ENCODE measurements at regions not wholly inside any gene's neighbourhood (a gene's known extent, or its start where the extent isn't known, plus 50 kb on each side); places are given as distances from the start of the nearest gene placed in this dataset.

DNA sequence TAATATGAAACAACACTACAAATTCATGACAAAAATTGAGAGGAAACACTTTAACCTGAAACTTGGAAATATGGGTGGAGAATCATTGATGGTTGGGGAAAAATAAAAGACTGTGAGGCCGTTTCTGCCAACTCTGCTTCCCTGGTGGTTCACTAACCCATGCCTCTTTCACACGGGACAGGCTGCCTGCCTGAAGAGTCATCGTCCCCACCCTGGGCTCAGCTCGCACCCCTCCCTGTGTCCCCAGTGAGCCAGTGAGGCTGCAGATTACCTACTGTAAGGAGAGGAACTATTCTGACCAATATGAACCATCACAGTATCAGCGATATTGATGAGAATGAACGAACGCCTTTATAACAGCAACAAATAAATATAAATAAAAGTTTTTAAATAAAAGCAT is 357.8 kb upstream of the CDH20 start:
- no peaks in the 10 kb centered on the region for H3K4me1 ChIP-seq
- 45 to 61% methylated on average over 7 of the region's 7 CpGs for WGBS, 2 donors
- no peaks in the 10 kb centered on the region for H3K27me3 ChIP-seq
- TF ChIP-seq, protein P1, sequence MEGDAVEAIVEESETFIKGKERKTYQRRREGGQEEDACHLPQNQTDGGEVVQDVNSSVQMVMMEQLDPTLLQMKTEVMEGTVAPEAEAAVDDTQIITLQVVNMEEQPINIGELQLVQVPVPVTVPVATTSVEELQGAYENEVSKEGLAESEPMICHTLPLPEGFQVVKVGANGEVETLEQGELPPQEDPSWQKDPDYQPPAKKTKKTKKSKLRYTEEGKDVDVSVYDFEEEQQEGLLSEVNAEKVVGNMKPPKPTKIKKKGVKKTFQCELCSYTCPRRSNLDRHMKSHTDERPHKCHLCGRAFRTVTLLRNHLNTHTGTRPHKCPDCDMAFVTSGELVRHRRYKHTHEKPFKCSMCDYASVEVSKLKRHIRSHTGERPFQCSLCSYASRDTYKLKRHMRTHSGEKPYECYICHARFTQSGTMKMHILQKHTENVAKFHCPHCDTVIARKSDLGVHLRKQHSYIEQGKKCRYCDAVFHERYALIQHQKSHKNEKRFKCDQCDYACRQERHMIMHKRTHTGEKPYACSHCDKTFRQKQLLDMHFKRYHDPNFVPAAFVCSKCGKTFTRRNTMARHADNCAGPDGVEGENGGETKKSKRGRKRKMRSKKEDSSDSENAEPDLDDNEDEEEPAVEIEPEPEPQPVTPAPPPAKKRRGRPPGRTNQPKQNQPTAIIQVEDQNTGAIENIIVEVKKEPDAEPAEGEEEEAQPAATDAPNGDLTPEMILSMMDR (IDR thresholded peaks at IDR 0.05): no peak
- TF ChIP-seq POLR2A (IDR thresholded peaks at IDR 0.05): no peak
- H3K27ac ChIP-seq: no peak overlapping the region
- ATAC-seq (no peak), DNase-seq (no peak)
- no peaks in the 10 kb centered on the region for H3K9me3 ChIP-seq
- H3K4me3 ChIP-seq: no peak overlapping the region
- intact Hi-C loops (cut with DNase I): no loop called here
- no peaks in the 10 kb centered on the region for H3K36me3 ChIP-seq (replicated peaks in 1 of 2; ENCODE audit: insufficient read depth in 1 of 2, low read depth in 2 of 2)

DNA sequence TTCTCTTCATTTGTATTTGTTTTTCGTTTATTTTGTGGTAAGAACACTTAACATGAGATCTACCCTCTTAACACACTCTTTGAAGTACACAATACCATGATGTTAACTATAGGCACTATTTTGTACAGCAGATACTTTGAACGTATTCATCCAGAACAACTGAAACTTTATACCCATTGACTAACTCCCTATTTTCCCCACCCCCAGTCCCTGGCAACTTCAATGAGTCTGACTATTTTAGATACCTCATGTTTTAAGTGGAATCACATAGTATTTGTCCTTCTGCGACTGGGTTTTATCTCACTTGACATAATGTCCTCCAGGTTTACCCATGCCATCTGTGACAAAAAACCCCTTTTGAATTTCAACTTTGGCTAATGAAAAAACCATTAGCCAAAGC is 356.3 kb upstream of the CDH20 start:
- intact Hi-C loops (cut with DNase I): no loop called here
- WGBS, 2 donors: 52 to 56% methylated on average over 3 of the region's 3 CpGs
- no peak overlapping the region for H3K4me3 ChIP-seq
- H3K36me3 ChIP-seq (replicated peaks in 1 of 2; ENCODE audit: insufficient read depth in 1 of 2, low read depth in 2 of 2): no peaks in the 10 kb centered on the region
- H3K9me3 ChIP-seq: no peaks in the 10 kb centered on the region
- H3K27me3 ChIP-seq: no peaks in the 10 kb centered on the region
- no peak for ATAC-seq
- H3K27ac ChIP-seq: no peak overlapping the region
- DNase-seq: no peak
- TF ChIP-seq POLR2A (IDR thresholded peaks at IDR 0.05): no peak
- TF ChIP-seq, protein P1 (IDR thresholded peaks at IDR 0.05): no peak
- no peaks in the 10 kb centered on the region for H3K4me1 ChIP-seq

GRCh38 chr18:60978338-60978737 is 354.9 kb upstream of the CDH20 start:
- Histone ChIP-seq H3K4me1 (no peaks in the 10 kb centered on the region), H3K27me3 (no peaks in the 10 kb centered on the region), H3K36me3 (replicated peaks in 1 of 2; ENCODE audit: insufficient read depth in 1 of 2, low read depth in 2 of 2) (no peaks in the 10 kb centered on the region), H3K9me3 (no peaks in the 10 kb centered on the region), H3K4me3 (no peak overlapping the region), H3K27ac (no peak overlapping the region)
- DNase-seq (no peak), ATAC-seq (no peak)
- WGBS, 2 donors: 28 to 36% methylated on average over 6 of the region's 6 CpGs
- intact Hi-C loops (cut with DNase I): no loop called here
- TF ChIP-seq, protein P1 (IDR thresholded peaks at IDR 0.05): no peak
- TF ChIP-seq POLR2A (IDR thresholded peaks at IDR 0.05): no peak

DNA sequence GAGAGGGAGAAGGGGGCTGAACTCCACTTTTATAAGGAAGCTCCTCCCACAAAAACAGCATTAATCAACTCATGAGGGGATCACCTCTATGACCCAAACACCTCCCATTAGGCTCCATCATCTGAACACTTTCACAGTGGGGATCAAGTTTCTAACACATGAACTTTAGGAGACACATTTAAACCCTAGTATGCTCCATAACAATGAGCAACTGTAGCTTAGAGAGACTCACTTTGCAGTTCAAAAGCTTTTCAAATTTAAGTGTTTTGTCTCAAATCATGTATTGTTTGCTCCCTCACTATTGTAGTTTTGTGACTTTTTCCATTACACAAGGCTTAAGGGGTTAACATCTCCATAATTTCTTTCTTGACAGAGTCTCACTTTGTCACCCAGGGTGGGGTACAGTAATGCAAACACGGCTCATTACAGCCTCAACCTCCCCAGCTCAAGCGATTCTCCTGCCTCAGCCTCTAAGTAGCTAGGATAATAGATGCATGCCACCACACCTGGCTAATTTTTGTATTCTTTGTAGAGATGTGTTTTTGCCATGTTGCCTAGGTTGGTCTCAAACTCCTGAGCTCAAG is 352.7 kb upstream of the CDH20 start:
- TF ChIP-seq, protein P1 (IDR thresholded peaks at IDR 0.05): no peak
- TF ChIP-seq POLR2A (IDR thresholded peaks at IDR 0.05): no peak
- ATAC-seq (no peak), DNase-seq (no peak)
- no peak overlapping the region for H3K4me3 ChIP-seq
- intact Hi-C loops (cut with DNase I): no loop called here
- no peaks in the 10 kb centered on the region for H3K4me1 ChIP-seq
- 58 to 63% methylated on average over 2 of the region's 2 CpGs for WGBS, 2 donors
- H3K27me3 ChIP-seq: no peaks in the 10 kb centered on the region
- no peaks in the 10 kb centered on the region for H3K36me3 ChIP-seq (replicated peaks in 1 of 2; ENCODE audit: insufficient read depth in 1 of 2, low read depth in 2 of 2)
- no peaks in the 10 kb centered on the region for H3K9me3 ChIP-seq
- H3K27ac ChIP-seq: no peak overlapping the region

GRCh38 chr18:60981682-60982328 is 351.4 kb upstream of the CDH20 start:
- no peak for DNase-seq
- Histone ChIP-seq H3K27me3 (no peaks in the 10 kb centered on the region), H3K9me3 (no peaks in the 10 kb centered on the region), H3K4me3 (no peak overlapping the region), H3K36me3 (replicated peaks in 1 of 2; ENCODE audit: insufficient read depth in 1 of 2, low read depth in 2 of 2) (no peaks in the 10 kb centered on the region), H3K27ac (no peak overlapping the region), H3K4me1 (no peaks in the 10 kb centered on the region)
- WGBS, 2 donors: 59 to 69% methylated on average over 3 of the region's 3 CpGs
- TF ChIP-seq, protein P1 (IDR thresholded peaks at IDR 0.05): no peak
- TF ChIP-seq POLR2A (IDR thresholded peaks at IDR 0.05): no peak
- ATAC-seq: no peak
- intact Hi-C loops (cut with DNase I): no loop called here

Data from body of pancreas (tissue), 4 donors.